AG10803 (cell line): ENCODE measurements at regions not wholly inside any gene's neighbourhood (a gene's known extent, or its start where the extent isn't known, plus 50 kb on each side); places are given as distances from the start of the nearest gene placed in this dataset.

Source experiments
- DNase-seq: peaks from one replicate; pipeline ENCODE4 v3.0.0; 2010; ENCODE audit warnings: low read depth
- H3K4me3 ChIP-seq: 2 replicates; pipeline ENCODE4 v1.5.1; 2011; ENCODE audit warnings: mild to moderate bottlenecking, low read length, control low read depth
- TF ChIP-seq, protein P1 (sequence below): conservative IDR thresholded peaks from 2 replicates; pipeline ENCODE4 v1.5.1; 2011; ENCODE audit warnings: mild to moderate bottlenecking, low read length, control low read depth, inconsistent platforms

DNA sequence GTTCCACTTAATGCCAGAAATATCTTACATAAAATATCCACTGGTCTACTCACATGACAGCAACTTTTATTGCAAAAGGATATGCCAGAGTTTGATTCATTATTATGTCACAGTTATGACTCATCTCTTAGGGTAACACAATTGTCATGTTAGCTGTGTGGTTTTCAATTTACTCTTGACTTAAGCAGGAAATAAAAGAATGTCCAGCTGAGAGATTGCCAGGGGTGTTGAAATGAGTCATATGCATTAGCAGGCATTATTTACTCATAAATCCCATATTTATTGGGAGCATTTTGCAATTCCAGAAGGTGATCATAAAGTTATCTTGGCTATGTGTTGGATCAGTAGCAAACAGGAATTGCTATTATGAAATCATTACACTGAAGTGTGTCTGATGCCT is 1164.6 kb upstream of the CDH18 start:
- DNase-seq, result peak; percentile 48
- TF ChIP-seq, protein P1, sequence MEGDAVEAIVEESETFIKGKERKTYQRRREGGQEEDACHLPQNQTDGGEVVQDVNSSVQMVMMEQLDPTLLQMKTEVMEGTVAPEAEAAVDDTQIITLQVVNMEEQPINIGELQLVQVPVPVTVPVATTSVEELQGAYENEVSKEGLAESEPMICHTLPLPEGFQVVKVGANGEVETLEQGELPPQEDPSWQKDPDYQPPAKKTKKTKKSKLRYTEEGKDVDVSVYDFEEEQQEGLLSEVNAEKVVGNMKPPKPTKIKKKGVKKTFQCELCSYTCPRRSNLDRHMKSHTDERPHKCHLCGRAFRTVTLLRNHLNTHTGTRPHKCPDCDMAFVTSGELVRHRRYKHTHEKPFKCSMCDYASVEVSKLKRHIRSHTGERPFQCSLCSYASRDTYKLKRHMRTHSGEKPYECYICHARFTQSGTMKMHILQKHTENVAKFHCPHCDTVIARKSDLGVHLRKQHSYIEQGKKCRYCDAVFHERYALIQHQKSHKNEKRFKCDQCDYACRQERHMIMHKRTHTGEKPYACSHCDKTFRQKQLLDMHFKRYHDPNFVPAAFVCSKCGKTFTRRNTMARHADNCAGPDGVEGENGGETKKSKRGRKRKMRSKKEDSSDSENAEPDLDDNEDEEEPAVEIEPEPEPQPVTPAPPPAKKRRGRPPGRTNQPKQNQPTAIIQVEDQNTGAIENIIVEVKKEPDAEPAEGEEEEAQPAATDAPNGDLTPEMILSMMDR, result no peak
- H3K4me3 ChIP-seq, result no peak overlapping the region

DNA sequence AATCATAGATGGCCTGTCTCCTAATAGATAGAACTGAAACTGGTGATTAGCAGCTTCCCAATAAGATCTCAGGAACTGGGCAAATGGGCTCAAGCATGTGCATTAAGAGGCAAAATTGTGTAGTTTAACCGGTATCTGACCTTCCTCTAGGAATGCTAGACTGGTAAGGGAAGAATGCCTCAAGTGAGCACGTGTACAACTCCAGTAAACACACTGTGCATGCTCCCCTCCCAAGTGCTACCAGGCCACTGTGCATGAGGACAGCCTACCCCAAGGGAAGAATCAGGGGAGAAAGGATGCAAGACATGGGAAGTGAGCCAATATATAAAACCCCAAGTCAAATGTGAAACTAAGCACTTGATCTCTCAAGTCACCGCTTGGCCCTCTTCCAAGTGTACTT is 1157.4 kb upstream of the CDH18 start:
- H3K4me3 ChIP-seq, result no peak overlapping the region
- TF ChIP-seq, protein P1, result no peak
- no peak for DNase-seq

DNA sequence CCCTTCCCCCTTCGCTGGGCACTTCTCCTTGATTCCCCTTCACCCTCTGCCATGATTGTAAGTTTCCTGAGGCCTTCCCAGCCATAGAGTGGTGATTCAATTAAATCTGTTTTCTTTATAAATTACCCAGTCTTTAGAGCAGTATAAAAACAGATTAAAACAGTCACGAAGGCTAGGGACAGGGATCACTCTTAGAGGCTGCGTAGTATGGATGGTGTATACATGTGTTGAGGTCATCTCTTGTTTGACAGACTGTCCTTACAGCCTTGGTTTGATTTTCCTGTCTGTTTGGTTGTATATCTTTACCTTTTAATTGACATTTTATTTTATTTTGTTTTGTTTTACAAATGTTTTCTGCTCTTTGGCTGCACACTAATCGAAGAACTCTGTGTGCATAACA is 1155.7 kb upstream of the CDH18 start:
- no peak for DNase-seq
- H3K4me3 ChIP-seq, result no peak overlapping the region
- TF ChIP-seq, protein P1, result no peak

DNA sequence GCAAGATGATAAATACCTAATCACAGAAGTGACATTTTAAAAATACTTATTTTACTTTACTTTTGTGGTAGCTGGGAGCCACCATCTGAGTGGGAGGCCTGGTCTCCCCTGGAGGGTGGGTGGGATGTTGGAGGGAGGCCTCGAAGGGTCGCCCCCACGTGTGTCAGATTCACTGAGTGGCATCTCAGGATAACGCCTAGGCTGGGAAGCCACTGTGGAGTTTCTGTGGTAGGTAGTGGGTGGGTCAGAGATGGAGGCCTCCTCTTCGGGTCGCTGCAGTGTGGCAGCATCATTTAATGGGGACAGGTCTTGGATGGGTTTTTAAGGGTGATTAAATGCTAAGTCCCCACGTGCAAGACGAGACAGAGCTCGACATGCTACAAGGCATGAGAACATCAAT is 1154.8 kb upstream of the CDH18 start:
- no peak for DNase-seq

DNA sequence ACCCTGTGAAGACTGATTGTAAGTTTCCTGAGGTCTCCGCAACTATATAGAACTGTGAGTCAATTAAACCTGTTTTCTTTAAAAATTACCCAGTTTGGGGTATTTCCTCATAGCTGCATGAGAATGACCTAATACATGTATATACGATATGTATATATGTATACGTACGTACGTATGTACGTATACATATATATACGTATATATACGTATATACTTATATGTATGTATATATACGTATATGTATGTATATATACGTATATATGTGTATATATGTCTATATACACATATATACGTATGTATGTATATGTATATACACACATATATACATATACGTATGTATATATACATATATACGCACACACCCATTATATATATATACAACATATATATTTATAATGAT is 1153.0 kb upstream of the CDH18 start:
- TF ChIP-seq, protein P1, result no peak
- DNase-seq, result no peak

More for the DNA sequence above, 1154.8 kb upstream of the CDH18 start:
- H3K4me3 ChIP-seq, result no peak overlapping the region
- TF ChIP-seq, protein P1, result no peak

DNA sequence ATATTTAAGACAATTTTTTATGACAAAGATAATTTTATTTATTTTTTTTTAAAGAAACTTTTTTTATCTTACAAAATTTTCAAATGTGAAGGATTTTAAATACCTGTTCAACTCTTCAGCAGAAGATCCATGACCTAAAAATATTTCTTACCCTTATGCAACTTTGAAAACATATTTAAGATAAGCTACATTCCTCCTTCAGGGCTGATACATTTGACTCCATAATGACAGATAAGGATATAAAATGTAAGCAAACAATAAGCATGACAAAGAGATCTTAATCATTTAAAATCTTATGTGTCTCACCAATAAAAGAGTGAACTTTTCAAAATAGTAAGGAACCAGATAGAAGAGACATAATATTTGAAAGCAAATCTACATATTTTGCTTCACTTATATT is 1138.2 kb upstream of the CDH18 start:
- H3K4me3 ChIP-seq, result no peak overlapping the region
- DNase-seq, result no peak
- TF ChIP-seq, protein P1, result no peak

More for the DNA sequence above, 1153.0 kb upstream of the CDH18 start:
- H3K4me3 ChIP-seq, result no peak overlapping the region

DNA sequence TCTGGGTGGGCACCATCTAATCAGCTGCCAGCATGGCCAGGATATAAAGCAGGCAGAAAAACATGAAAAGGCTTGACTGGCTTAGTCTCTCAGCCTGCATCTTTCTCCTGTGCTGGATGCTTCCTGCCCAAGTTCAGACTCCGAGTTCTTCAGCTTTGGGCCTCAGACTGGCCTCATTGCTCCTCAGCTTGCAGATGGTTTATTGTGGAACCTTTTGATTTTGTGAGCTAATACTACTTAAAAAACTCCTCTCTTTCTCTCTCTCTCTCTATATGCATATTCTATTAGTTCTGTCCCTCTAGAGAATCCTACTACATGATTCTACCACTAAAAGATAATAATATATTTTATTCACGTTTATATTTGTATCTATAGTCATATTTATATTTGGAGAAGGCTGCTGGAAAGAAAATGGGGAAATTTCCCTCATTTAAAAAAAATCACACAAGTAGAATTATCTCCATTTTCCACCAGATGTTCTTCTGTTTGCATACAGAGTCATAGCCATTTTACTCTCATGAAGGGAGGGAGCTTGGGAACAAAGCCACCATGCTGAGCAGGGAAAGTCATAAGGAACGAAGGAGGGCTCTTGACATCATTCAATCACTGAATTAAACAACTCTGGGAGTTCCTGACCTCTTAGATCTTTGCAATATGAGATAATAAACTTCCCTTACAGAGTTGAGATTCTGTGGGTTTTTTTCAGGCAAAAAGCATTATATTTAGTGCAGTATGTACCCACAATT is 1137.4 kb upstream of the CDH18 start:
- DNase-seq, result no peak
- TF ChIP-seq, protein P1, result no peak
- no peak overlapping the region for H3K4me3 ChIP-seq
